ENCODE measurements at regions not wholly inside any gene's neighbourhood (a gene's known extent, or its start where the extent isn't known, plus 50 kb on each side); places are given as distances from the start of the nearest gene placed in this dataset.

DNA sequence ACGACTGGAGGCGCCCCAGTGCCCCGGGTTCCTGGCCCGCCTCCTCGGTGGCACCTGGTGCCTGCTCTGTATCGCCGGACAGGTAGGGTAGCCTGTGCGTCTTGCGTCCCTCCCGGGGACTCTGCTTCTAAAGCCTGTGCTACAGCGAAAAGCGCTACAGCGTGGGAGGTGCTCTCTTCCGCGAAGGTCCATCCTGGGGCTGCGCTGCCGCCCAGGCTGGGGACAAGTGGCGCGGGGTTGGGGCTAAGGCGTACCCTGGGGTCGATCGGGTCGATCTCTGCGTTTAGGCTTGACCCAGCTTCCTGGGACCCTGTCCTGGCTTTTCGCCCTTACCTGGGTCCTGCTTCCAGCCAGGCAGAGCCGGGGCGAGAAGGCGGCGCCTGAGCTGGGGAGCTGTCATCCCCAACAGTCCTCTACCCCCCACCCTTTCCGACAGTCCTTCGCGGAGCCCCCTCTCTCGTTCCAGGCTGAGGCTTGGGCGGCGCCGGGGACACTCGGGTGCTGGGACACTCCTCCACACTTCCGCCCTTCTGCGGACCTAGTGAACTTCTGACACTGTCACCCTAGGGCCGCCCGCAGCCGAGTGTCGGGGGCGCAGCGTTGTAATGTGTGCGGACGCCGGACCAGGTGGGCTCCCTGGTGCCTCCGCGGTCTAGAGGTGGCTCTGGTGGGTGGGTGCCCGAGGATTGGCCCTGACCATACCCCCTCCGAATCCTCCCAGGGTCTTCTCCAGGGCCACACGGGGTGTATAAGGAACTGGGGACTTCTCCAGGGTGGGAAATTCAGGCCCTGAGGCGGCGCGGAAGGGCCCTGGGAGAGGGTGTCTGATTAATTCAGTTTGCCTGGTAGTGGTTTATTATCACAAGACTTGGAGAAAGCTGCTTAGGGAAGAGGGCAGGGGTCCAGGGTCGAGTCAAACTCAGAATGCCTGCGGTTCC, 328.2 kb downstream of the SH3GL2 start:
- Histone ChIP-seq H3K4ac (ENCODE audit: low read depth, low read length) (no peak overlapping the region), H3K23ac (ENCODE audit: low read depth, low read length) (no peak overlapping the region), H3K14ac (replicated peaks; ENCODE audit: low read depth, low read length) (no peak overlapping the region), H4K91ac (ENCODE audit: insufficient read depth, low read depth, low read length) (no peak overlapping the region), H3K9me1 (ENCODE audit: insufficient read depth, low read length) (no peaks in the 10 kb centered on the region), H2BK5ac (ENCODE audit: low read depth, low read length, poor library complexity, severe bottlenecking) (no peak overlapping the region), H3K9ac (ENCODE audit: low read depth, low read length) (no peak overlapping the region), H2AK9ac (replicated peaks; ENCODE audit: low read depth, low read length, poor library complexity) (no peak overlapping the region), H3K18ac (ENCODE audit: low read depth, low read length) (no peak overlapping the region), H4K8ac (ENCODE audit: low read depth in 2 of 2, low read length in 2 of 2) (no peak overlapping the region), H2BK20ac (ENCODE audit: low read depth, low read length) (no peak overlapping the region), H3K4me2 (ENCODE audit: low read depth, low read length) (no peak overlapping the region), H4K20me1 (ENCODE audit: insufficient read depth, low read length) (no peaks in the 10 kb centered on the region), H3K4me3 (ENCODE audit: insufficient read depth, low read depth, low read length) (no peak overlapping the region), H2AK5ac (ENCODE audit: low read depth, low read length) (no peak overlapping the region), H3K56ac (ENCODE audit: extremely low read depth, insufficient read depth, low read length) (no peak overlapping the region), H2BK120ac (ENCODE audit: low read depth, low read length) (no peak overlapping the region), H2AFZ (replicated peaks; ENCODE audit: low read length, poor library complexity) (no peak overlapping the region), H3K36me3 (ENCODE audit: control insufficient read depth, insufficient read depth, low read length) (no peaks in the 10 kb centered on the region), H3K27me3 (ENCODE audit: control insufficient read depth, insufficient read depth, low read length) (peaks cover 25% of the 10 kb centered on the region), H4K5ac (ENCODE audit: low read depth, low read length) (no peak overlapping the region), H3K4me1 (ENCODE audit: control insufficient read depth, insufficient read depth, low read length) (no peaks in the 10 kb centered on the region), H3K79me1 (ENCODE audit: low read depth in 1 of 2, low read length in 2 of 2) (no peaks in the 10 kb centered on the region), H3K9me3 (ENCODE audit: control insufficient read depth, insufficient read depth, low read length) (no peaks in the 10 kb centered on the region), H3K27ac (ENCODE audit: insufficient read depth, low read length) (no peak overlapping the region), H2BK15ac (ENCODE audit: low read depth, low read length) (no peak overlapping the region)
- BruUV-seq (replicated peaks), result no TSS peak
- ChIA-PET POLR2A (ENCODE audit: unreplicated experiment) (no interaction called here), CTCF (no interaction called here)
- in situ Hi-C loops (cut with MboI; ENCODE audit: low sequenced_read_pairs) (no loop called here), intact Hi-C loops (cut with micrococcal nuclease) (no loop called here), dilution Hi-C loops (cut with HindIII; ENCODE audit: low sequenced_read_pairs, unreplicated experiment) (no loop called here)
- DNase-seq (no peak), ATAC-seq (ENCODE audit: low read depth) (no peak)
- WGBS, 2 experiments (ENCODE audit: extremely low coverage in 2 of 2, insufficient read length in 1 of 2), result 1% methylated on average over 19 of the region's 58 CpGs; no CpG with 5 or more reads in 1 of the 2 experiments
- TF ChIP-seq RCOR1 (IDR thresholded peaks at IDR 0.05; ENCODE audit: insufficient replicate concordance, low read length) (no peak), FOS (IDR thresholded peaks at IDR 0.05; ENCODE audit: low read depth, low read length) (no peak)
- TF ChIP-seq, protein P1, sequence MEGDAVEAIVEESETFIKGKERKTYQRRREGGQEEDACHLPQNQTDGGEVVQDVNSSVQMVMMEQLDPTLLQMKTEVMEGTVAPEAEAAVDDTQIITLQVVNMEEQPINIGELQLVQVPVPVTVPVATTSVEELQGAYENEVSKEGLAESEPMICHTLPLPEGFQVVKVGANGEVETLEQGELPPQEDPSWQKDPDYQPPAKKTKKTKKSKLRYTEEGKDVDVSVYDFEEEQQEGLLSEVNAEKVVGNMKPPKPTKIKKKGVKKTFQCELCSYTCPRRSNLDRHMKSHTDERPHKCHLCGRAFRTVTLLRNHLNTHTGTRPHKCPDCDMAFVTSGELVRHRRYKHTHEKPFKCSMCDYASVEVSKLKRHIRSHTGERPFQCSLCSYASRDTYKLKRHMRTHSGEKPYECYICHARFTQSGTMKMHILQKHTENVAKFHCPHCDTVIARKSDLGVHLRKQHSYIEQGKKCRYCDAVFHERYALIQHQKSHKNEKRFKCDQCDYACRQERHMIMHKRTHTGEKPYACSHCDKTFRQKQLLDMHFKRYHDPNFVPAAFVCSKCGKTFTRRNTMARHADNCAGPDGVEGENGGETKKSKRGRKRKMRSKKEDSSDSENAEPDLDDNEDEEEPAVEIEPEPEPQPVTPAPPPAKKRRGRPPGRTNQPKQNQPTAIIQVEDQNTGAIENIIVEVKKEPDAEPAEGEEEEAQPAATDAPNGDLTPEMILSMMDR (conservative IDR thresholded peaks at IDR 0.05; ENCODE audit: low read depth, low read length), result no peak
